ENCODE measurements at regions not wholly inside any gene's neighbourhood (a gene's known extent, or its start where the extent isn't known, plus 50 kb on each side); places are given as distances from the start of the nearest gene placed in this dataset.

GRCh38 chr6:85945459-85946185 lies 302.9 kb upstream of the SYNCRIP start:
- Histone ChIP-seq H3K9me3 (peaks cover 0 to 5% (median 0%) of the 10 kb centered on the region in 12 donors), H3K36me3 (no peaks in the 10 kb centered on the region), H3K4me3 (no peak overlapping the region), H3K4me1 (no peaks in the 10 kb centered on the region), H3K27ac (no peak overlapping the region), H3K27me3 (no peaks in the 10 kb centered on the region)
- no peak for DNase-seq
- WGBS, 4 donors, result 30 to 55% (median 43%) methylated on average over 6 of the region's 6 CpGs
- TF ChIP-seq CTCF (IDR thresholded peaks at IDR 0.05) (no peak), POLR2A (IDR thresholded peaks at IDR 0.05) (no peak)
- intact Hi-C loops (cut with DNase I), result no loop called here
- no peak for ATAC-seq

DNA sequence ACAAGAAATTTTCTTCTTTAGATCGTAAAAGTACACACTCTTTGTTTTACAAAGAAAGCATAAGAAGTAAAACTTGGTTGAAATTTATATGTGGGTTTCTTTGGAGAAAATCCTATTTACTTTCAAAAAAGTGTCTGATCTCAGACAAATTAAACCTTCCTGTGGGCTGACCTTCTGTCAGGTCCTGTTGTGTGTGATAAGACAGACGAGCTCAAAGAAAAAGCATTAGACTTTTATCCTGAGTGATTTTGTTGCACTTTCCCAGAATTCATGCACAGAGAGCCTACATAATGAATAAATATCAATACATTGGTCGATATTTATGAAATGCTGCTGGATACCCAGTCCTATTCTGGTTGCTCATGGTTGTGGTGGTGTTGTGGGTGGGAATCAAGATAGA lies 302.1 kb upstream of the SYNCRIP start:
- H3K4me1 ChIP-seq, result no peaks in the 10 kb centered on the region
- H3K4me3 ChIP-seq, result no peak overlapping the region
- WGBS, 4 donors, result 71 to 73% (median 72%) methylated on average over 3 of the region's 3 CpGs
- no peaks in the 10 kb centered on the region for H3K27me3 ChIP-seq
- H3K36me3 ChIP-seq, result no peaks in the 10 kb centered on the region
- no peak for DNase-seq
- ATAC-seq, result no peak
- TF ChIP-seq CTCF (IDR thresholded peaks at IDR 0.05) (no peak), POLR2A (IDR thresholded peaks at IDR 0.05) (no peak)
- H3K9me3 ChIP-seq, result no peaks in the 10 kb centered on the region
- intact Hi-C loops (cut with DNase I), result no loop called here
- H3K27ac ChIP-seq, result no peak overlapping the region

DNA sequence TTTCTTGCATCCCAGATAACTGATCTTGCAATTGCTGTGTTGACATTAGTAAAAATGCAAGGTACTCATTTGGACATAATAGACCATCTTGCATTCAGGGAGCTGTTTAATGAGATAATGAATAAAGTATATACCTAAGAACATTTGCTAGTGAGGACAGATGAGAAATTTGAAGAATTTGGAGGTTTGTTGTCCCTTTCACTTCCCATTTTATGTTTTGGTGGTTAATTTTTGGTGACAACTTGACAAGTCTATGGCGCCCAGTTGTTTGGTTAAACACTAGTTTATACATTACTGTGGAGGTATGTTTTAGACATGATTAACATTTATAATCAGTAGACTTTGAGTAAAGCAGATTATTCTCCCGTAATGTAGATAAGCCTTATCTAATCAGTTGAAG lies 300.2 kb upstream of the SYNCRIP start:
- intact Hi-C loops (cut with DNase I), result no loop called here
- Histone ChIP-seq H3K4me3 (no peak overlapping the region), H3K36me3 (no peaks in the 10 kb centered on the region), H3K27ac (no peak overlapping the region), H3K9me3 (no peaks in the 10 kb centered on the region), H3K4me1 (no peaks in the 10 kb centered on the region), H3K27me3 (no peaks in the 10 kb centered on the region)
- ATAC-seq (no peak), DNase-seq (no peak)
- WGBS, 4 donors, result 45 to 52% (median 49%) methylated on average over 2 of the region's 2 CpGs
- TF ChIP-seq CTCF (IDR thresholded peaks at IDR 0.05) (no peak), POLR2A (IDR thresholded peaks at IDR 0.05) (no peak)

DNA sequence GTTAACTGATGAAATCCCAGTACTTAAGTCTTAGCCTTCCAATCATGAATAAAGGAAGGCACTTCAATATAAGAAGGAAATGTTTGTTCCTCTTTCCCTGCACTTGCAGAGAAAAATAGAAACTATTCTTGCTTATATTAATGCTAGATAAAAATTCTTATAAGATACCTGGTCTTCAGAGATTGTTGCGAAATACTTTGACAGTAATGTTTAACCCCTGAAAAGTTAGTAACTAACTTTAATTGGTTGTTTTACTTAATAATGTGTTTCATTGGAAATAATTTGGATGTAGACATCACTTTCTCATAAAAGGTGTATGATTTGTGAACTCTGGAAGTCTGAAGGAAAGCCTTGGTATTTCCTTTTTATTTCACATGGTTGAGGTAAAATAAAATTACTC lies 294.2 kb upstream of the SYNCRIP start:
- no peak for ATAC-seq
- H3K4me3 ChIP-seq, result no peak overlapping the region
- no peak for DNase-seq
- intact Hi-C loops (cut with DNase I), result no loop called here
- H3K27me3 ChIP-seq, result no peaks in the 10 kb centered on the region
- no peaks in the 10 kb centered on the region for H3K4me1 ChIP-seq
- 91 to 100% (median 96%) methylated on average over 1 of the region's 1 CpG for WGBS, 4 donors
- H3K36me3 ChIP-seq, result no peaks in the 10 kb centered on the region
- TF ChIP-seq POLR2A (IDR thresholded peaks at IDR 0.05) (no peak), CTCF (IDR thresholded peaks at IDR 0.05) (no peak)
- peaks cover 0 to 5% (median 0%) of the 10 kb centered on the region in 12 donors for H3K9me3 ChIP-seq
- H3K27ac ChIP-seq, result no peak overlapping the region
